ENCODE measurements at regions not wholly inside any gene's neighbourhood (a gene's known extent, or its start where the extent isn't known, plus 50 kb on each side); places are given as distances from the start of the nearest gene placed in this dataset.

GRCh38 chr1:219050822-219051125 lies 122.9 kb upstream of the LYPLAL1 start:
- H3K4me3 ChIP-seq, result no peak overlapping the region
- no peak overlapping the region for H2AFZ ChIP-seq (ENCODE audit: control insufficient read depth, low read depth, low read length)
- no peaks in the 10 kb centered on the region for H3K9me3 ChIP-seq (replicated peaks; ENCODE audit: control insufficient read depth, insufficient read depth, low read length)
- RAD21 ChIA-PET (ENCODE audit: unreplicated experiment), result no interaction called here
- no peaks in the 10 kb centered on the region for H4K20me1 ChIP-seq (ENCODE audit: control insufficient read depth, insufficient read depth)
- H3K9ac ChIP-seq (ENCODE audit: control insufficient read depth, insufficient read depth, low read length), result no peak overlapping the region
- no peaks in the 10 kb centered on the region for H3K4me1 ChIP-seq (ENCODE audit: control insufficient read depth, insufficient read depth, low read length)
- FAIRE-seq (no peak), DNase-seq (ENCODE audit: low read depth, low spot score) (no peak), ATAC-seq (no peak)
- no peaks in the 10 kb centered on the region; a peak in 1 of 4 replicates for H3K27me3 ChIP-seq (replicated peaks in 1 of 2; ENCODE audit: control insufficient read depth in 2 of 2, insufficient read depth in 2 of 2, low read length in 1 of 2)
- H3K79me2 ChIP-seq (ENCODE audit: control insufficient read depth, insufficient read depth, low read length), result no peaks in the 10 kb centered on the region
- in situ Hi-C loops (cut with MboI) (no loop called here), intact Hi-C loops (cut with micrococcal nuclease; ENCODE audit: unreplicated experiment) (no loop called here)
- POLR2A ChIA-PET, result no interaction called here
- BruUV-seq (replicated peaks), result no TSS peak
- H3K27ac ChIP-seq (ENCODE audit: control insufficient read depth, insufficient read depth), result no peak overlapping the region
- H3K4me2 ChIP-seq (ENCODE audit: control insufficient read depth, insufficient read depth), result no peak overlapping the region
- H3K36me3 ChIP-seq (ENCODE audit: control insufficient read depth in 2 of 2, insufficient read depth in 2 of 2, low read length in 1 of 2), result no peaks in the 10 kb centered on the region
- CTCF ChIA-PET, result no interaction called here
- SMC1A ChIA-PET (ENCODE audit: uncharacterized antibody, unreplicated experiment), result no interaction called here
- WGBS (ENCODE audit: insufficient coverage, insufficient replicate concordance, low lambda C conversion rate, missing lambda C conversion rate), result 33% methylated on average over 1 of the region's 1 CpG
- TF ChIP-seq TCF7 (IDR thresholded peaks at IDR 0.05; ENCODE audit: borderline replicate concordance) (no peak), E2F4 (IDR thresholded peaks at IDR 0.05; ENCODE audit: low read depth, low read length) (no peak), RCOR1 (conservative IDR thresholded peaks at IDR 0.05; ENCODE audit: low read depth, low read length) (no peak), BHLHE40 (IDR thresholded peaks at IDR 0.05; ENCODE audit: borderline replicate concordance in 1 of 2, low read depth in 2 of 2, low read length in 1 of 2) (no peak), ZNF592 (IDR thresholded peaks at IDR 0.05) (no peak), E2F8 (IDR thresholded peaks at IDR 0.05; ENCODE audit: low read depth, partially characterized antibody) (no peak), ZNF687 (IDR thresholded peaks at IDR 0.05) (no peak), EP300 (IDR thresholded peaks at IDR 0.05; ENCODE audit: borderline replicate concordance in 1 of 2, control insufficient read depth in 1 of 2, low read depth in 2 of 2, low read length in 2 of 2) (no peak), SIX5 (IDR thresholded peaks at IDR 0.05; ENCODE audit: low read depth, low read length, severe bottlenecking) (no peak), ZZZ3 (IDR thresholded peaks at IDR 0.05; ENCODE audit: control insufficient read depth, insufficient read length, low read depth) (no peak)

Data from GM12878 (cell line).